AG09319 (cell line): ENCODE measurements at regions not wholly inside any gene's neighbourhood (a gene's known extent, or its start where the extent isn't known, plus 50 kb on each side); places are given as distances from the start of the nearest gene placed in this dataset.

Source experiments
- DNase-seq: peaks from one replicate; pipeline ENCODE4 v3.0.0-alpha.2; 2010; ENCODE audit warnings: low read depth; ENCODE audit errors: extremely low read depth
- TF ChIP-seq, protein P1 (sequence below): IDR thresholded peaks from 2 replicates; pipeline ENCODE4 v1.5.1; 2011; ENCODE audit warnings: low read depth, mild to moderate bottlenecking, inconsistent platforms, low read length, moderate library complexity

- TF ChIP-seq, protein P1, sequence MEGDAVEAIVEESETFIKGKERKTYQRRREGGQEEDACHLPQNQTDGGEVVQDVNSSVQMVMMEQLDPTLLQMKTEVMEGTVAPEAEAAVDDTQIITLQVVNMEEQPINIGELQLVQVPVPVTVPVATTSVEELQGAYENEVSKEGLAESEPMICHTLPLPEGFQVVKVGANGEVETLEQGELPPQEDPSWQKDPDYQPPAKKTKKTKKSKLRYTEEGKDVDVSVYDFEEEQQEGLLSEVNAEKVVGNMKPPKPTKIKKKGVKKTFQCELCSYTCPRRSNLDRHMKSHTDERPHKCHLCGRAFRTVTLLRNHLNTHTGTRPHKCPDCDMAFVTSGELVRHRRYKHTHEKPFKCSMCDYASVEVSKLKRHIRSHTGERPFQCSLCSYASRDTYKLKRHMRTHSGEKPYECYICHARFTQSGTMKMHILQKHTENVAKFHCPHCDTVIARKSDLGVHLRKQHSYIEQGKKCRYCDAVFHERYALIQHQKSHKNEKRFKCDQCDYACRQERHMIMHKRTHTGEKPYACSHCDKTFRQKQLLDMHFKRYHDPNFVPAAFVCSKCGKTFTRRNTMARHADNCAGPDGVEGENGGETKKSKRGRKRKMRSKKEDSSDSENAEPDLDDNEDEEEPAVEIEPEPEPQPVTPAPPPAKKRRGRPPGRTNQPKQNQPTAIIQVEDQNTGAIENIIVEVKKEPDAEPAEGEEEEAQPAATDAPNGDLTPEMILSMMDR = no peak
- DNase-seq = peak; percentile 57
Measured at GRCh38 chr7:130904031-130904757, 170.2 kb upstream of the KLF14 start.

DNA sequence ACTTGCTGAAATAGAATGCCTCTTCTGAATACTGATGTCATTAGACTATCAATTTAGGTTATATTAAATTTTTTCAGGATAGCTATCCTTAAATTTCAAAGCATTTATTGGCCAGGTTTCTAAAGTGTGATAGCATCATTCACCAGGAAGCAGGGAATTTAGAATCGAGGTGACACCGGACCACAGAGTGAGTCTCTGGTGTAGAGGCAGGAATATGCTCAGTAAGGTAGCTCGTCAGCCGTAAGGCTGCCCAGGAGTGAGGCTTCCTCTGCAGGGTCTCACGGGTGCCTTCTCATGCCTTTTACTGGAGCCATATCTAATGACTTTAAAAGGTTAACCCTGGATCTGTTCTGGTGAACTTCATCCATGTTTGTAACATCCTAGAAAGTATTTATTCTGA lies 170.8 kb upstream of the KLF14 start:
- TF ChIP-seq, protein P1 = no peak

DNA sequence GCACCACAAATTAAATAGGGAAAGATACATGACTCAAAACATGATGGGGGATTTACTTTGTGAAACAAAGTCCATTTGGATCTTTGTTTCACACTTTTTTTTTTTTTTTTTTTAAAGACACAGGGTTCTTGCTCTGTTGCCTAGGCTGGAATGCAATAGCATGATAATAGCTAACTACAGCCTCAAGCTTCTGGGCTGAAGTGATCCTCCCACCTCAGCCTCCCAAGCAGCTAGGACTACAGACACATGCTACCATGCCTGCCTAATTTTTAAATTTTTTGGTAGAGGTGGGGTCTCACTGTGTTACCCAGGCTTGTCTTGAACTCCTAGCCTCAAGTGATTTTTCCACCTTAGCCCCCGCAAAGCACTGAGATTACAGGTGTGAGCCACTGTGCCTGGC lies 172.6 kb upstream of the KLF14 start:
- TF ChIP-seq, protein P1 = no peak
- no peak for DNase-seq

More for the DNA sequence above, 170.8 kb upstream of the KLF14 start:
- DNase-seq = no peak

GRCh38 chr7:130907439-130907838 lies 173.4 kb upstream of the KLF14 start:
- TF ChIP-seq, protein P1 = no peak
- no peak for DNase-seq

GRCh38 chr7:130908345-130909160 lies 174.5 kb upstream of the KLF14 start:
- TF ChIP-seq, protein P1 = no peak

DNA sequence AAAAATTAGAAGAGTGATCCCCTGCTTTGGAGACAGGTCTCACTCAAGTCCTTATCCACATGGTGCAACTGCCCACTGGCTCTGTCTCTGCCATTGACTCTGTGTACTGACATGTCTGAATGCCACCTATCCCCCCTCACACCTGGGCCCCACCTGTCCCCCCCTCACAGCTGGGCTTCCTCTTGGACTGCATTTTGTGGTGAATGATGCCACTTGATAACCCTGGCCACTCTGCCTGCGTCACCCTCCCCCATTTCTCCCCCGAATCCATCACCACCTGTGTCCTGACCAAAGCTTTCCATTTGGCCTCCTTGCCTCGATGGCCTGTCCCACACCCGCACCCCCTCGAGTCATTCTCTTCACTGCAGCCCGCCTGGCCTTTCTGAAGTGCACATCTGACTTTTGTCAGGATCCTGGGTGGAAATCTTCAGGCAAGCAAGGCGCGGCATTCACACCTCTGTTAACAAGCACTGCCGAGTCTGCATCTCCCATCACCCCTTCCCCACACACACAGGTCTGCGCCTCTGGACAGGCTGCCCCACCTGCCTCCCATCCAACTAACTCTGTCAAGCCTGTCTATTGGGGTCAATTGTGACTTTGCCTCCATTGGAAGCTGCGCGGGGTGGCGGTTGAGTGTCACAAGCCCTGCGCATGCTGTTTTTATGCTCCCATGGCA lies 175.3 kb upstream of the KLF14 start:
- TF ChIP-seq, protein P1 = no peak
- DNase-seq = no peak

More at GRCh38 chr7:130908345-130909160, 174.5 kb upstream of the KLF14 start:
- DNase-seq = no peak
